IMR-90 (cell line): ENCODE measurements at regions not wholly inside any gene's neighbourhood (a gene's known extent, or its start where the extent isn't known, plus 50 kb on each side); places are given as distances from the start of the nearest gene placed in this dataset.

Experiments
- ATAC-seq: fragments of 200-7000 bp; cut with Tn5 transposase; 2 replicates; pipeline ENCODE4 v1.9.1; 2020; ENCODE audit warnings: low read depth, mild to moderate bottlenecking, moderate library complexity
- BruUV-seq: library from RNA; stranded (reverse); fragments of 400-500 nt; replicated peaks from 2 replicates; lab custom pipeline; 2021; lab: Mats Ljungman, UMichigan
- CTCF ChIA-PET: fragments of 300-600 bp; formaldehyde crosslinking; extraction: SDS; loops from one replicate; lab custom pipeline; 2021; ENCODE audit warnings: antibody characterized with exemption; lab: Yijun Ruan, JAX
- POLR2A ChIA-PET: fragments of 300-600 bp; sonication (Branson Sonifier 250); formaldehyde crosslinking; loops from one replicate; lab custom pipeline; 2022; ENCODE audit warnings: antibody characterized with exemption; ENCODE audit not compliant: unreplicated experiment; lab: Charles Lee
- DNase-seq: peaks from one replicate; pipeline ENCODE4 v3.0.0; 2013
- H2AFZ ChIP-seq: replicated peaks from 2 replicates; pipeline ENCODE3; 2013; ENCODE audit warnings: low read length, mild to moderate bottlenecking; ENCODE audit not compliant: poor library complexity
- H2AK5ac ChIP-seq: 2 replicates; pipeline ENCODE4 v1.6.1; 2013; ENCODE audit warnings: low read depth, low read length, inconsistent platforms
- H2AK9ac ChIP-seq: replicated peaks from 2 replicates; pipeline ENCODE3; 2013; ENCODE audit warnings: mild to moderate bottlenecking, low read depth, low read length, moderate library complexity; ENCODE audit not compliant: poor library complexity
- H2BK120ac ChIP-seq: 2 replicates; pipeline ENCODE4 v1.6.1; 2013; ENCODE audit warnings: low read depth, low read length, inconsistent platforms
- H2BK15ac ChIP-seq: 3 replicates; pipeline ENCODE4 v1.6.1; 2013; ENCODE audit warnings: low read depth, low read length, inconsistent platforms
- H2BK20ac ChIP-seq: 2 replicates; pipeline ENCODE4 v1.6.1; 2013; ENCODE audit warnings: low read depth, mild to moderate bottlenecking, inconsistent platforms, low read length, moderate library complexity
- H2BK5ac ChIP-seq: 2 replicates; pipeline ENCODE4 v1.6.1; 2013; ENCODE audit warnings: mild to moderate bottlenecking, low read depth, low read length, inconsistent platforms; ENCODE audit not compliant: poor library complexity, severe bottlenecking
- H3K14ac ChIP-seq: replicated peaks from 2 replicates; pipeline ENCODE4 v1.6.1; 2013; ENCODE audit warnings: low read depth, low read length, inconsistent platforms
- H3K18ac ChIP-seq: 2 replicates; pipeline ENCODE4 v1.6.1; 2013; ENCODE audit warnings: low read depth, low read length, control low read depth
- H3K23ac ChIP-seq: 2 replicates; pipeline ENCODE4 v1.6.1; 2013; ENCODE audit warnings: low read depth, low read length, inconsistent platforms
- H3K27ac ChIP-seq: 2 replicates; pipeline ENCODE4 v1.5.1; 2013; ENCODE audit warnings: mild to moderate bottlenecking, control low read depth, low read length; ENCODE audit not compliant: insufficient read depth
- H3K27me3 ChIP-seq: 2 replicates; pipeline ENCODE4 v1.6.1; 2013; ENCODE audit warnings: low read length; ENCODE audit not compliant: control insufficient read depth, insufficient read depth
- H3K36me3 ChIP-seq: 2 replicates; pipeline ENCODE4 v1.6.1; 2013; ENCODE audit warnings: low read length, mixed read lengths; ENCODE audit not compliant: control insufficient read depth, insufficient read depth
- H3K4ac ChIP-seq: 2 replicates; pipeline ENCODE4 v1.6.1; 2013; ENCODE audit warnings: low read depth, low read length, inconsistent platforms
- H3K4me1 ChIP-seq: 2 replicates; pipeline ENCODE4 v1.6.1; 2013; ENCODE audit warnings: low read length, mixed read lengths; ENCODE audit not compliant: control insufficient read depth, insufficient read depth
- H3K4me2 ChIP-seq: 2 replicates; pipeline ENCODE4 v1.6.1; 2013; ENCODE audit warnings: low read depth, mild to moderate bottlenecking, control low read depth, low read length, moderate library complexity
- H3K4me3 ChIP-seq: 2 replicates; pipeline ENCODE4 v1.5.1; 2013; ENCODE audit warnings: low read depth, mild to moderate bottlenecking, control low read depth, low read length, moderate library complexity; ENCODE audit not compliant: insufficient read depth
- H3K56ac ChIP-seq: 2 replicates; pipeline ENCODE4 v1.6.1; 2013; ENCODE audit warnings: low read length, inconsistent platforms; ENCODE audit not compliant: insufficient read depth; ENCODE audit errors: extremely low read depth
- H3K79me1 ChIP-seq, 2 experiments: 2 replicates each; pipeline ENCODE4 v1.6.1; 2013; ENCODE audit warnings: low read length in 2 of 2, inconsistent platforms in 1 of 2, low read depth in 1 of 2
- H3K9ac ChIP-seq: 2 replicates; pipeline ENCODE4 v1.6.1; 2013; ENCODE audit warnings: low read depth, low read length, control low read depth
- H3K9me1 ChIP-seq: 2 replicates; pipeline ENCODE4 v1.6.1; 2013; ENCODE audit warnings: low read length, inconsistent platforms; ENCODE audit not compliant: insufficient read depth
- H3K9me3 ChIP-seq: 2 replicates; pipeline ENCODE4 v1.6.1; 2013; ENCODE audit warnings: low read length; ENCODE audit not compliant: control insufficient read depth, insufficient read depth
- H4K20me1 ChIP-seq: 2 replicates; pipeline ENCODE4 v1.6.1; 2013; ENCODE audit warnings: low read length, inconsistent platforms; ENCODE audit not compliant: insufficient read depth
- H4K5ac ChIP-seq: 2 replicates; pipeline ENCODE4 v1.6.1; 2013; ENCODE audit warnings: mild to moderate bottlenecking, low read depth, low read length, control low read depth
- H4K8ac ChIP-seq, 2 experiments: 2 replicates each; pipeline ENCODE4 v1.6.1; 2013; ENCODE audit warnings: low read depth in 2 of 2, low read length in 2 of 2, control low read depth in 1 of 2, inconsistent platforms in 1 of 2
- H4K91ac ChIP-seq: 2 replicates; pipeline ENCODE4 v1.6.1; 2013; ENCODE audit warnings: low read depth, low read length, inconsistent platforms; ENCODE audit not compliant: insufficient read depth
- BHLHE40 ChIP-seq: fragments of 150-350 bp; IDR thresholded peaks from 2 replicates; pipeline ENCODE4 v1.6.1; 2016; ENCODE audit warnings: mild to moderate bottlenecking, low read depth, low read length
- CEBPB ChIP-seq: IDR thresholded peaks from 2 replicates; pipeline ENCODE4 v1.6.1; 2012; ENCODE audit warnings: low read depth, low read length, improper control_type of control experiment
- CHD1 ChIP-seq: IDR thresholded peaks from 2 replicates; pipeline ENCODE4 v1.6.1; 2012; ENCODE audit warnings: low read depth, low read length, improper control_type of control experiment
- FOS ChIP-seq: fragments of 150-350 bp; IDR thresholded peaks from 2 replicates; pipeline ENCODE4 v1.6.1; 2016; ENCODE audit warnings: low read depth, low read length
- MAFK ChIP-seq: IDR thresholded peaks from 2 replicates; pipeline ENCODE4 v1.6.1; 2012; ENCODE audit warnings: low read depth, low read length, improper control_type of control experiment
- MAZ ChIP-seq: IDR thresholded peaks from 2 replicates; pipeline ENCODE4 v1.6.1; 2012; ENCODE audit warnings: low read depth, mild to moderate bottlenecking, low read length, improper control_type of control experiment, moderate library complexity, borderline replicate concordance
- MXI1 ChIP-seq: IDR thresholded peaks from 2 replicates; pipeline ENCODE4 v1.6.1; 2012; ENCODE audit warnings: low read depth, mild to moderate bottlenecking, low read length, moderate library complexity, borderline replicate concordance
- NFE2L2 ChIP-seq: fragments of 150-350 bp; IDR thresholded peaks from 2 replicates; pipeline ENCODE4 v1.6.1; 2016; ENCODE audit warnings: low read depth, mild to moderate bottlenecking, low read length
- POLR2A ChIP-seq: IDR thresholded peaks from 2 replicates; pipeline ENCODE4 v1.6.1; 2012; ENCODE audit warnings: mild to moderate bottlenecking, low read depth, low read length
- RAD21 ChIP-seq: IDR thresholded peaks from 2 replicates; pipeline ENCODE4 v1.6.1; 2012; ENCODE audit warnings: low read length, improper control_type of control experiment
- RCOR1 ChIP-seq: IDR thresholded peaks from 2 replicates; pipeline ENCODE4 v1.6.1; 2012; ENCODE audit warnings: mild to moderate bottlenecking, low read length, improper control_type of control experiment; ENCODE audit not compliant: insufficient replicate concordance
- RFX5 ChIP-seq: IDR thresholded peaks from 2 replicates; pipeline ENCODE4 v1.8.0; 2012; ENCODE audit warnings: low read depth, mild to moderate bottlenecking, low read length, moderate library complexity
- SMC3 ChIP-seq: fragments of 150-350 bp; IDR thresholded peaks from 2 replicates; pipeline ENCODE4 v1.6.1; 2016; ENCODE audit warnings: low read depth, mild to moderate bottlenecking, antibody characterized with exemption, low read length, moderate library complexity
- USF2 ChIP-seq: fragments of 150-350 bp; IDR thresholded peaks from 2 replicates; pipeline ENCODE4 v1.6.1; 2017; ENCODE audit warnings: mild to moderate bottlenecking, antibody characterized with exemption, low read length, low read depth
- WGBS, 2 experiments: methylation state at CpG; one replicate each; pipeline versions ENCODE4 v1.1.5 to v1.1.7; 2013; ENCODE audit warnings: missing lambda C conversion rate in 2 of 2; ENCODE audit not compliant: insufficient read length in 1 of 2; ENCODE audit errors: extremely low coverage in 2 of 2; 5-methylcytosine and 5-hydroxymethylcytosine counted together
- dilution Hi-C: fragments of 300-500 bp; cut with HindIII; formaldehyde crosslinking; loops from one replicate; pipeline ENCODE4 v1.14.3; 2018; ENCODE audit warnings: low sequenced_read_pairs; ENCODE audit not compliant: unreplicated experiment
- in situ Hi-C: fragments of 300-500 bp; cut with MboI; formaldehyde crosslinking; loops from 3 replicates; pipeline ENCODE4 v1.14.3; 2019; ENCODE audit warnings: low sequenced_read_pairs, inconsistent platforms, mixed read lengths
- intact Hi-C: fragments of 100-400 bp; cut with micrococcal nuclease; formaldehyde crosslinking; loops from 2 replicates; pipeline ENCODE4 v1.10.0; 2022
- TF ChIP-seq, protein P1 (sequence below): fragments of 150-350 bp; IDR thresholded peaks from 2 replicates; pipeline ENCODE4 v1.6.1; 2016; ENCODE audit warnings: low read depth, mild to moderate bottlenecking, low read length, moderate library complexity, borderline replicate concordance
- TF ChIP-seq, protein P2 (sequence below): conservative IDR thresholded peaks from 2 replicates; pipeline ENCODE4 v1.5.1; 2012; ENCODE audit warnings: mild to moderate bottlenecking, low read depth, low read length, improper control_type of control experiment

- no peak overlapping the region for H3K56ac ChIP-seq
- H3K4me3 ChIP-seq, result no peak overlapping the region
- H4K91ac ChIP-seq, result no peak overlapping the region
- H4K8ac ChIP-seq, result no peak overlapping the region
- DNase-seq, result no peak
- H3K4me1 ChIP-seq, result no peaks in the 10 kb centered on the region
- no peak for ATAC-seq
- no peak overlapping the region for H3K18ac ChIP-seq
- BruUV-seq, result no TSS peak
- H2AK9ac ChIP-seq, result no peak overlapping the region
- TF ChIP-seq FOS (no peak), NFE2L2 (no peak), RAD21 (no peak), BHLHE40 (no peak), POLR2A (no peak), MAFK (no peak), CHD1 (no peak), MXI1 (no peak), MAZ (no peak), RFX5 (no peak), SMC3 (no peak), RCOR1 (no peak), USF2 (no peak), CEBPB (no peak)
- TF ChIP-seq, protein P1, sequence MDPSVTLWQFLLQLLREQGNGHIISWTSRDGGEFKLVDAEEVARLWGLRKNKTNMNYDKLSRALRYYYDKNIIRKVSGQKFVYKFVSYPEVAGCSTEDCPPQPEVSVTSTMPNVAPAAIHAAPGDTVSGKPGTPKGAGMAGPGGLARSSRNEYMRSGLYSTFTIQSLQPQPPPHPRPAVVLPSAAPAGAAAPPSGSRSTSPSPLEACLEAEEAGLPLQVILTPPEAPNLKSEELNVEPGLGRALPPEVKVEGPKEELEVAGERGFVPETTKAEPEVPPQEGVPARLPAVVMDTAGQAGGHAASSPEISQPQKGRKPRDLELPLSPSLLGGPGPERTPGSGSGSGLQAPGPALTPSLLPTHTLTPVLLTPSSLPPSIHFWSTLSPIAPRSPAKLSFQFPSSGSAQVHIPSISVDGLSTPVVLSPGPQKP, result no peak
- TF ChIP-seq, protein P2, sequence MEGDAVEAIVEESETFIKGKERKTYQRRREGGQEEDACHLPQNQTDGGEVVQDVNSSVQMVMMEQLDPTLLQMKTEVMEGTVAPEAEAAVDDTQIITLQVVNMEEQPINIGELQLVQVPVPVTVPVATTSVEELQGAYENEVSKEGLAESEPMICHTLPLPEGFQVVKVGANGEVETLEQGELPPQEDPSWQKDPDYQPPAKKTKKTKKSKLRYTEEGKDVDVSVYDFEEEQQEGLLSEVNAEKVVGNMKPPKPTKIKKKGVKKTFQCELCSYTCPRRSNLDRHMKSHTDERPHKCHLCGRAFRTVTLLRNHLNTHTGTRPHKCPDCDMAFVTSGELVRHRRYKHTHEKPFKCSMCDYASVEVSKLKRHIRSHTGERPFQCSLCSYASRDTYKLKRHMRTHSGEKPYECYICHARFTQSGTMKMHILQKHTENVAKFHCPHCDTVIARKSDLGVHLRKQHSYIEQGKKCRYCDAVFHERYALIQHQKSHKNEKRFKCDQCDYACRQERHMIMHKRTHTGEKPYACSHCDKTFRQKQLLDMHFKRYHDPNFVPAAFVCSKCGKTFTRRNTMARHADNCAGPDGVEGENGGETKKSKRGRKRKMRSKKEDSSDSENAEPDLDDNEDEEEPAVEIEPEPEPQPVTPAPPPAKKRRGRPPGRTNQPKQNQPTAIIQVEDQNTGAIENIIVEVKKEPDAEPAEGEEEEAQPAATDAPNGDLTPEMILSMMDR, result no peak
- H3K23ac ChIP-seq, result no peak overlapping the region
- no peak overlapping the region for H2BK120ac ChIP-seq
- no peaks in the 10 kb centered on the region for H3K27me3 ChIP-seq
- H3K79me1 ChIP-seq, result no peaks in the 10 kb centered on the region
- H3K4ac ChIP-seq, result no peak overlapping the region
- H3K36me3 ChIP-seq, result no peaks in the 10 kb centered on the region
- no peak overlapping the region for H3K9ac ChIP-seq
- dilution Hi-C loops, result no loop called here
- H4K20me1 ChIP-seq, result no peaks in the 10 kb centered on the region
- H2BK5ac ChIP-seq, result no peak overlapping the region
- intact Hi-C loops, result no loop called here
- no peak overlapping the region for H2AK5ac ChIP-seq
- POLR2A ChIA-PET, result no interaction called here
- H2AFZ ChIP-seq, result no peak overlapping the region
- in situ Hi-C loops, result no loop called here
- H3K27ac ChIP-seq, result no peak overlapping the region
- no peaks in the 10 kb centered on the region for H3K9me1 ChIP-seq
- no peak overlapping the region for H2BK20ac ChIP-seq
- H3K9me3 ChIP-seq, result peaks cover 3% of the 10 kb centered on the region; the same call in 1 of the 2 replicates
- CTCF ChIA-PET, result no interaction called here
- H2BK15ac ChIP-seq, result no peak overlapping the region
- H3K14ac ChIP-seq, result no peak overlapping the region
- H3K4me2 ChIP-seq, result no peak overlapping the region
- H4K5ac ChIP-seq, result no peak overlapping the region
- whole genome bisulfite sequencing, 2 experiments, result no CpG with 5 or more reads among the region's 10 CpGs
Observed at GRCh38 chr5:158194561-158194976, 335.6 kb upstream of the CLINT1 start.
